T-helper 1 cell treated with Interleukin-12 subunit alpha and Interleukin-12 subunit beta and Interleukin-4 antibody, amounts not matched to agents 30 ng/mL and 1 ng/mL, for 36 hours (primary cell): ENCODE measurements at regions not wholly inside any gene's neighbourhood (a gene's known extent, or its start where the extent isn't known, plus 50 kb on each side); places are given as distances from the start of the nearest gene placed in this dataset.

Source experiments
- intact Hi-C: fragments of 100-400 bp; cut with micrococcal nuclease; formaldehyde crosslinking; loops from one replicate; pipeline ENCODE4 v1.15.1; 2024

- intact Hi-C loops = no loop called here
Observed at GRCh38 chr15:35723852-35724251, 177.9 kb upstream of the DPH6 start.

GRCh38 chr15:35724626-35725025 lies 178.7 kb upstream of the DPH6 start:
- intact Hi-C loops = no loop called here

GRCh38 chr15:35725353-35725752 lies 179.4 kb upstream of the DPH6 start:
- intact Hi-C loops = no loop called here

- intact Hi-C loops = no loop called here
Observed at GRCh38 chr15:35727627-35728026, 181.7 kb upstream of the DPH6 start.

- intact Hi-C loops = no loop called here
Observed at GRCh38 chr15:35728219-35728940, 182.4 kb upstream of the DPH6 start.

- intact Hi-C loops = no loop called here
Observed at GRCh38 chr15:35736150-35736549, 190.2 kb upstream of the DPH6 start.

- intact Hi-C loops = no loop called here
Observed at GRCh38 chr15:35737441-35737840, 191.5 kb upstream of the DPH6 start.

- intact Hi-C loops = no loop called here
Observed at GRCh38 chr15:35738370-35738769, 192.4 kb upstream of the DPH6 start.

GRCh38 chr15:35740761-35741160 lies 194.8 kb upstream of the DPH6 start:
- intact Hi-C loops = no loop called here

GRCh38 chr15:35741395-35741794 lies 195.4 kb upstream of the DPH6 start:
- intact Hi-C loops = no loop called here

- intact Hi-C loops = no loop called here
Observed at GRCh38 chr15:35741881-35742280, 195.9 kb upstream of the DPH6 start.

GRCh38 chr15:35743321-35743720 lies 197.4 kb upstream of the DPH6 start:
- intact Hi-C loops = no loop called here

- intact Hi-C loops = no loop called here
Observed at GRCh38 chr15:35746121-35746520, 200.2 kb upstream of the DPH6 start.

GRCh38 chr15:35748105-35748504 lies 202.1 kb upstream of the DPH6 start:
- intact Hi-C loops = no loop called here

GRCh38 chr15:35750051-35750450 lies 204.1 kb upstream of the DPH6 start:
- intact Hi-C loops = no loop called here

- intact Hi-C loops = loop anchor here (1.0 kb wide), 1 partner anchor 232 kb away; no protein-coding TSS in a partner anchor
Observed at GRCh38 chr15:35751413-35752133, 205.6 kb upstream of the DPH6 start.

- intact Hi-C loops = no loop called here
Observed at GRCh38 chr15:35752134-35752466, 206.1 kb upstream of the DPH6 start.

GRCh38 chr15:35753486-35753885 lies 207.5 kb upstream of the DPH6 start:
- intact Hi-C loops = no loop called here

GRCh38 chr15:35755237-35755802 lies 209.4 kb upstream of the DPH6 start:
- intact Hi-C loops = no loop called here

- intact Hi-C loops = no loop called here
Observed at GRCh38 chr15:35756623-35757022, 210.7 kb upstream of the DPH6 start.

GRCh38 chr15:35757361-35757760 lies 211.4 kb upstream of the DPH6 start:
- intact Hi-C loops = no loop called here

- intact Hi-C loops = no loop called here
Observed at GRCh38 chr15:35757765-35758164, 211.8 kb upstream of the DPH6 start.
